T-helper 17 cell (primary cell): ENCODE measurements at regions not wholly inside any gene's neighbourhood (a gene's known extent, or its start where the extent isn't known, plus 50 kb on each side); places are given as distances from the start of the nearest gene placed in this dataset.
"Not testable (repeated sequence)": the region's sequence is repeated elsewhere in the genome, so short reads cannot be mapped to it uniquely, and the experiment has no call there.

ENCODE experiments used
- ATAC-seq: fragments of 150-1000 bp; cut with Tn5 transposase; 2 replicates; pipeline ENCODE4 v1.10.0; 2021; ENCODE audit warnings: mild to moderate bottlenecking, moderate library complexity
- DNase-seq, 3 donors: peaks; one replicate each; pipeline versions ENCODE4 v3.0.0 to v3.0.0-alpha.2; 2020 to 2021
- H3K9me3 ChIP-seq: one replicate; pipeline ENCODE4 v1.7.0; 2013; ENCODE audit warnings: low read length, mild to moderate bottlenecking; ENCODE audit not compliant: control insufficient read depth, poor library complexity, severe bottlenecking
- H3K27ac Mint-ChIP-seq: one replicate; pipeline ENCODE4 v1.8.0; 2022; ENCODE audit warnings: mild to moderate bottlenecking, moderate library complexity, mixed read lengths
- H3K27me3 Mint-ChIP-seq: one replicate; pipeline ENCODE4 v1.8.0; 2022; ENCODE audit warnings: mixed read lengths
- H3K36me3 Mint-ChIP-seq: one replicate; pipeline ENCODE4 v1.8.0; 2022; ENCODE audit warnings: low read depth, mixed read lengths
- H3K4me1 Mint-ChIP-seq: one replicate; pipeline ENCODE4 v1.8.0; 2022; ENCODE audit warnings: mild to moderate bottlenecking, mixed read lengths
- H3K4me3 Mint-ChIP-seq: one replicate; pipeline ENCODE4 v1.8.0; 2022; ENCODE audit warnings: mild to moderate bottlenecking, moderate library complexity, mixed read lengths

DNA sequence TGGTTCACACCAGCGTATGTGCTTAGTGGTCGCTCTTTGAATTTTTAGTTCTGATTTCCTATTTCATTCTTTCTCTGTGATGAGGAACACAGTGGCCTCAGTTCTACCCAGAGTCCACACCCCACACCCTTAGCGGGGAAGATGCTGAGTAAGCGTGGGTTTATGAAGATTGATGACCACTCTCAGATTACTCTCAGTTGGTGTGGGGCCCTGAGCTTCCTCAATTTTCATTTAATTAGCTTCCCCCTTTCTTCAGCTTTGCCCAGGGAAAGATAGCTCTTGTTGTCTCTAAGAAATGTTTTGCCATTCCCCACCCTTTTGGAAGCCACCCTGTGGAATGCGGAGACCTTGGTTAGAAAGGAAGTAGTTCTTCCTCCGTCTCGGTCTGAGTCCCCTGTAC is 299.9 kb upstream of the PROX1 start:
- Mint-ChIP-seq H3K27ac (no peak overlapping the region), H3K27me3 (no peaks in the 10 kb centered on the region), H3K36me3 (no peaks in the 10 kb centered on the region), H3K4me3 (no peak overlapping the region), H3K4me1 (no peaks in the 10 kb centered on the region)
- no peak for DNase-seq
- ATAC-seq = no peak
- no peaks in the 10 kb centered on the region for H3K9me3 ChIP-seq

DNA sequence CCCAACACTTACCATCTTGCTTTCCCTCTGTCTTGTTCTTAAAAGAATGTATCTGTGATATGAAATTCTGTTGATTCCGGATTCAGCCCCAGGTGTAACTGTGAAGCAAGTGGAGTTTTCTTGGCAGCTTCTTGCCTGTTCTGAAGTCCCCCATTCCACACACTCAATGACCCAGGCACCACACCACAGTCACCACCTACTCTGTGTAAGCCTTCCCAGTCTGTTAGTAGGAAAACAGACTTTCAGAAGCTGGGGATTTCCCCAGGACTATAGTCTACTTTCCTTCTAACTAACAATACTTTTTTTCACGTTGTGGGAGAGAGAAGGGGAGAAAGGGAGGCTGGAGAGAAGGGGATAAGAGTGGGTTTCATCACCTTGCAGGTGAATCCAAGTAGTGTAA is 299.1 kb upstream of the PROX1 start:
- no peaks in the 10 kb centered on the region for H3K9me3 ChIP-seq
- Mint-ChIP-seq H3K27ac (no peak overlapping the region), H3K4me1 (no peaks in the 10 kb centered on the region), H3K4me3 (no peak overlapping the region), H3K36me3 (no peaks in the 10 kb centered on the region), H3K27me3 (no peaks in the 10 kb centered on the region)
- ATAC-seq (no peak), DNase-seq (no peak)

DNA sequence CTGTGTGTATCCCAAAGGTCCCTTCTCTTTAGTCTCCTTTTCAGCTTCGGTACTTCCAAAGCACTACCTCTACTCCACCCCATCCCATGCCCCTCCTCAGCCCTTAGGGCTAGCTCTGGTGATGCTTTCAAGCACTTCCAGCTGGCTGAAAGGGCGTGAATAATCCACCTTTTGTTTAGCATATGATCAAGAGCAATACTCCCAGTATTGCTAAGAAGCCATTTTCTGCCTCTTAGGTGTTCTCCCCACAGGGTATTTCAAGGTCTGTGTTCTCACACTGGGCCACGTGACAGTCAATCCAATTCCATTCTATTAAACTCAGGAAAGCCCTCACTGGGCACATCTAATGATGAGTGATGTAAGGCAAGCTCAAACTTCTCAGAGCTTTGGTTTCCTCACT is 298.5 kb upstream of the PROX1 start:
- DNase-seq = no peak
- ATAC-seq = no peak
- Mint-ChIP-seq H3K4me1 (no peaks in the 10 kb centered on the region), H3K36me3 (no peaks in the 10 kb centered on the region), H3K27ac (no peak overlapping the region), H3K27me3 (no peaks in the 10 kb centered on the region), H3K4me3 (no peak overlapping the region)
- H3K9me3 ChIP-seq = no peaks in the 10 kb centered on the region

DNA sequence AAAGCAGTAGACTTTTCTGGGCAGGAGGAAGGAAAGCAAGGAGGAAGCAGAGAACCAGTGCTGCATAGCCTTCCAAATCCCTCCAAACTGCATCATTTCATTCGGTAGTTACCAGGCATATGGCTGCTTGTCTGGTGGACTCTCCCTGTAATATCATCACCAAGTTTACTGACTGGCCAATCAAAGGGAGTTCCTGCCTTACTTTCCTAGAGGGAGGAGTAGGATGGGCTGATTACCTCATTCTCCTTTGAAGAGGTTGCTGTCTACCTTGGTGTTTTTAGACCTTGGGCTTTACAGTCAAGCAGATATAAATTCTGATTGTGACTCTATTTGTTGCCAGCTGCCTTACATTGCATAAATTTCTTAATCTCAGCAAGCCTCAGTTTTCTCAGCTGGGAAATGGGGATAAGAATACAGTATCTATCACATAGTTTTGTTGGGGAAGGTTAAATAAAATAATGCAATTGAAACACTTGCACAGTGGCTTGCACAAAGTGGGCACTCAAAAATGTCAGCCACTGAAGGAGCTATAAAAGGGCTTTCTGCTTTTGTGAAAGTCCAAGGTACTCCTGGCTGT is 297.3 kb upstream of the PROX1 start:
- no peaks in the 10 kb centered on the region for H3K36me3 Mint-ChIP-seq
- H3K4me3 Mint-ChIP-seq = no peak overlapping the region
- no peaks in the 10 kb centered on the region for H3K9me3 ChIP-seq
- H3K4me1 Mint-ChIP-seq = no peaks in the 10 kb centered on the region
- no peak overlapping the region for H3K27ac Mint-ChIP-seq
- DNase-seq (no peak), ATAC-seq (no peak)
- H3K27me3 Mint-ChIP-seq = no peaks in the 10 kb centered on the region

DNA sequence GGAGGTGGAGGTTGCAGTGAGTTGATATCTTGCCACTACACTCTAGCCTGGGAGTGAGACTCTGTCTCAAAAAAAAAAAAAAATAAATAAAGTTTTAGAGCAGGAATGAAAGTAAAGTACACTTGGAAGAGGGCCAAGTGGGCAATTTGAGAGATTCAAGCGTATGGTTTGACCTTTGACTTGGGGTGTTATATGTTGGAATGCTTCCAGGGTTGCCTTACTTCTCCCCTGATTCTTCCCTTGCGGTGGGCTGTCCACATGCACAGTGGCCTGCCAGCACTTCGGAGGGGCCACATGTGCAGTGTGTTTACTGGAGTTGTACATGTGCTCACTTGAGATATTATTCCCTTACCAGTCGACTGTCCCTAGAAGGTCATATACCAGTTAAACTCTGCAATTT is 295.5 kb upstream of the PROX1 start:
- no peak for DNase-seq
- Mint-ChIP-seq H3K4me1 (no peaks in the 10 kb centered on the region), H3K36me3 (no peaks in the 10 kb centered on the region), H3K4me3 (no peak overlapping the region), H3K27ac (no peak overlapping the region), H3K27me3 (no peaks in the 10 kb centered on the region)
- H3K9me3 ChIP-seq = no peaks in the 10 kb centered on the region
- no peak for ATAC-seq

DNA sequence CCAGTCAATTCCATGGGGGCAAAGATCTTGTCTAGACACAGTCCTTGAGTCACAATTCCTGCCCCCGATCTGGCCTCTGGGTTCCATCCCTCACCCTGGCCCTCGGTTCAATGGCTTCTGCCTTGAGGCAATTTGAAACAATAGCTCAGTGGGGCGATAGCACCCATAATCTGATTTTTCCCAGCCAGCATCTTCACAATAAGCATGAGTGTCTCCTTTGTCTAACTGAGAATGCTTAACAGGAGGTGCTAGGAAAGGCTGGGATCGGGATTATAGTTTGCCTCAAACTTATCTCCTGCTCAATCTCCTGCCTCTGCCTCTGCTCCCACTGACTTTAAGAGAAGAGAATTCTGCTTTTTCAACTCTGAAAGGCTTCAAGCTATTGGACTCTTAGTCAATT is 293.9 kb upstream of the PROX1 start:
- H3K27ac Mint-ChIP-seq = no peak overlapping the region
- H3K4me3 Mint-ChIP-seq = no peak overlapping the region
- H3K4me1 Mint-ChIP-seq = no peaks in the 10 kb centered on the region
- DNase-seq (no peak), ATAC-seq (no peak)
- H3K9me3 ChIP-seq = no peaks in the 10 kb centered on the region
- no peaks in the 10 kb centered on the region for H3K36me3 Mint-ChIP-seq
- no peaks in the 10 kb centered on the region for H3K27me3 Mint-ChIP-seq

DNA sequence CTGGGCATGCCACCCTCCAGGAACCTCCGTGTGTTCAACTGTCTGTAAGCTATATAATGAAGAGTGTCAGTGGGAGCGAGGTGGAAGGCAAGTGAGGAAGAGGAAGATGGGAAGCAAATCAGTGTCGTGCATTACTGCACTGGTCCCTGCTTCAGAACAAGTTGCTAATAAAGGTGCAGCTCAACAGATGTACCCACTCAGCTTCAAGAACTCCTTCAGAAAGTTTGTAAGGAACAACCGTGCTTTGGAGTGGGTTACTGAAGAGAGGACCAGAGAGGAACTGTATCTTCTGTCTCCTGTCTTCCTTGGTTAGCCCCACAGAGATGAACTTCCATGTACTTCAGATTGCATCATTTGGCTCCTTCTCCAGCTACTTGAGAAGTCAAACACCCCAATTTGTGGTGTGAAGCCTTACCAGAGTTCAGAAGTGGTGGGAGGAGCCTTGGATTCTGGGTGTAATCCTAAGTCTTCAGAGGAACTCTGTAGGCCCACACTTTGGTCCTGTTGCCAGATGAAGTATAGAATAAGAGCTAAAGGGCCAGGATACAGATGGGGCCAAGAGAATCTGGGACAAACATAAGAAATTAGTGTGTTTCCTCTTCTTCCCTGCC is 290.5 kb upstream of the PROX1 start:
- Mint-ChIP-seq H3K4me1 (no peaks in the 10 kb centered on the region), H3K4me3 (no peak overlapping the region), H3K27me3 (no peaks in the 10 kb centered on the region), H3K36me3 (no peaks in the 10 kb centered on the region), H3K27ac (no peak overlapping the region)
- DNase-seq = no peak
- ATAC-seq = no peak
- H3K9me3 ChIP-seq = no peaks in the 10 kb centered on the region

DNA sequence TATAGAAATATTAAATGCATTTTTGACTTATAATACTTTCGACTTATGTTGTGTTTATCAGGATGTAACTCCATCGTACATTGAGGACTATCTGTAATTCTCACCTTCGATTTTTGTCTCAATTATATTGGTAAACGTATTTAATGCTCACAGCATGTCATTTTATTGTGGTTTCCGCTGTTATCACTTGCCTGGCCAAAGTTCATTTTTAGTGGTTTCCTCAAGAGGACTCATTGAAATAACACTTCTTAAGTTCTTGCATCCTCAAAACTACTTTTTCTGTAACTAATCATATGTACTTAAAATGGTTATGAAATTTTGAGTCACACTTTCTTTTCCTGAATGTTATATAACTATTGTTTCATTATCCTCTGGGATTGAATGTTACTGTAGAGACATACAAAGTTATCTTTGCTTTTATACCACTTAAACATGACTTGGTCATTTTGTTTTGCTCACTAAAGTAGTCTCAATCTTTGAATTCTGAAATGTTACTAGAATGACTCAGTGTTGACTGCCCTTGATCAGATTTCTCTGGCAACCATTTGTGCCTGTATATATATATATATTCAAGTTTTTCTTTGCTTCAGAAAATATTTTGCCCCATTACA is 289.6 kb upstream of the PROX1 start:
- H3K27me3 Mint-ChIP-seq = no peaks in the 10 kb centered on the region

DNA sequence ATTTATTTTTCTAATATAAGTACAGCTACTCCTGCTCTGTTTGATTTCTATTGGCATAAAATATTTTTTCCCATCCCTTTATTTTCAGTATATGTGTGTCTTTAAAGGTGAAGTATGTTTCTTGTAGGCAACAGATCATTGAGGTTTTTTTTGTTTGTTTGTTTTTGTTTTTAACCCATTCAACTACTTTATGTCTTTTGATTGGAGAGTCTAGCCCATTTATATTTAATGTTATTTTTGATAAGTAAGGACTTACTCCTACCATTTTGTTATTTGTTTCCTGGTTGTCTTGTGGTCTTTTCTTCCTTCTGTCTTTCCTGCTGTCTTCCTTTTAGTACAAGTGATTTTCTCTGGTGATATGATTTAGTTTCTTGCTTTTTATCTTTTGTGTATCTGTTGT is 285.1 kb upstream of the PROX1 start:
- ATAC-seq (no peak), DNase-seq (no peak)
- no peak overlapping the region for H3K27ac Mint-ChIP-seq
- H3K4me1 Mint-ChIP-seq = no peaks in the 10 kb centered on the region
- H3K4me3 Mint-ChIP-seq = no peak overlapping the region
- H3K9me3 ChIP-seq = no peaks in the 10 kb centered on the region
- no peaks in the 10 kb centered on the region for H3K36me3 Mint-ChIP-seq
- H3K27me3 Mint-ChIP-seq = no peaks in the 10 kb centered on the region

More for the DNA sequence above, 289.6 kb upstream of the PROX1 start:
- no peaks in the 10 kb centered on the region for H3K36me3 Mint-ChIP-seq
- DNase-seq (no peak), ATAC-seq (no peak)
- H3K4me3 Mint-ChIP-seq = no peak overlapping the region
- no peak overlapping the region for H3K27ac Mint-ChIP-seq
- H3K4me1 Mint-ChIP-seq = no peaks in the 10 kb centered on the region
- no peaks in the 10 kb centered on the region for H3K9me3 ChIP-seq

DNA sequence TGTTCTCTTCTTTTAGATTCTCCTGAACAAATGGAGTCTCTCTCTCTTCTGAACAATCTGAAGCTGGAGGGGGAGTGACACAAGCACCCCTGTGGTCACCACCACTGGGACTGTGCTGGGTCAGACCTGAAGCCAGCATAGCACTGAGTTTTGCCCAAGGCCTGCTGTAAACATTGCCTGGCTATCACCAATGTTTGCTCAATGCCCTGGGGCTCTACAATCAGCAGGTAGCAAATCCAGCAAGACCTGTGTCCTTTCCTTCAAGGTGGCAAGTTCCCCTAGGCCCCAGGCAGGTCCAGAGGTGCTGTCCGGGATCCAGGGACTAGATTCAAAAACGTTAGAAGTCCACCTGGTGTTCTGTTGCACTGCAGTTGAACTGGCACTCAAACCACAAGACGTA is 282.8 kb upstream of the PROX1 start:
- H3K9me3 ChIP-seq = no peaks in the 10 kb centered on the region
- no peaks in the 10 kb centered on the region for H3K4me1 Mint-ChIP-seq
- H3K27me3 Mint-ChIP-seq = no peaks in the 10 kb centered on the region
- ATAC-seq = no peak
- no peak for DNase-seq
- H3K4me3 Mint-ChIP-seq = no peak overlapping the region
- no peak overlapping the region for H3K27ac Mint-ChIP-seq
- H3K36me3 Mint-ChIP-seq = no peaks in the 10 kb centered on the region

DNA sequence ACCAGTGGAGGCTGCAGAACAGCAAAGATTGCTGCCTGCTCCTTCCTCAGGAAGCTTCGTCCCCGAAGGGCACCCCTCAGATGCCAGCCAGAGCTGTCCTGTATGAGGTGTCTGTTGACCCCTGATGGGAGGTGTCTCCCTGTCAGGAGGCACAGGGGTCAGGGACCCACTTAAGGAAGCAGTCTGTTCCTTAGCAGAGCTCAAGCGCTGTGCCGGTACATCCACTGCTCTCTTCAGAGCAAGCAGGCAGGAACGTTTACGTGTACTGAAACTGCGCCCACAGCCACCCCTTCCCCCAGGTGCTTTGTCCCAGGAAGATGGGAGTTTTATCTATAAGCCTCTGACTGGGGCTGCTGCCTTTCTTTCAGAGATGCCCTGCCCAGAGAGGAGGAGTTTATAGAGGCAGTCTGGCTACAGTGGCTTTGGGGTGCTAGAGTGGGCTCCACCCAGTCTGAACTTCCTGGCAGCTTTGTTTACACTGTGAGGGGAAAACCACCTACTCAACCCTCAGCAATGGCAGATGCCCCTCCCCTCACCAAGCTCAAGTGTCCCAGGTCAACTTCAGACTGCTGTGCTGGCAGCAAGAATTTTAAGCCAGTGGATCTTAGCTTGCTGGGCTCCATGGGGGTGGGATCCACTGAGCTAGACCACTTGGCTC is 275.8 kb upstream of the PROX1 start:
- peak; percentile 51 for ATAC-seq
- H3K4me3 Mint-ChIP-seq, H3K27me3 Mint-ChIP-seq, H3K9me3 ChIP-seq, DNase-seq, H3K36me3 Mint-ChIP-seq, H3K4me1 Mint-ChIP-seq, H3K27ac Mint-ChIP-seq: not testable (repeated sequence)

DNA sequence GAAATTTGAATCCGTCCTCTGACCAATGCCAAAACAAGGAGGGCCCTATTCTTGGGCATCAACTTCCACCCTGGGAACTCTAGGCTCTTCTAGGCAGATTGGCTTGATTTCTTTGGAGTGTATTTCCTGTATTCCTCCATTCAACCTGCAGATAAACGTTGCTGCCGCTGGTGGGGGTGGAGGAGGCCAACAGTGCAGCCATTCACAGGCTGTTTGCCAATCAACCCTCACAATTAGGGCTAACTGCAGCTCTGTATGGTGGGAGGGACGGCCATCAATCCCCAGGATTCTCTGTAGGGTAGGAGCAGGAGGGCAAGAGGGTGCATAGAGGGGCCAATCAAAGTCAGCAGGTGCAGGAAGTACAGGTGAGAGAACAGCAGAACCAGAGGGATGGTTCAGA is 273.1 kb upstream of the PROX1 start:
- ATAC-seq (no peak), DNase-seq (no peak)
- Mint-ChIP-seq H3K4me3 (no peak overlapping the region), H3K4me1 (no peaks in the 10 kb centered on the region), H3K27ac (no peak overlapping the region), H3K36me3 (no peaks in the 10 kb centered on the region), H3K27me3 (no peaks in the 10 kb centered on the region)
- H3K9me3 ChIP-seq = no peaks in the 10 kb centered on the region

DNA sequence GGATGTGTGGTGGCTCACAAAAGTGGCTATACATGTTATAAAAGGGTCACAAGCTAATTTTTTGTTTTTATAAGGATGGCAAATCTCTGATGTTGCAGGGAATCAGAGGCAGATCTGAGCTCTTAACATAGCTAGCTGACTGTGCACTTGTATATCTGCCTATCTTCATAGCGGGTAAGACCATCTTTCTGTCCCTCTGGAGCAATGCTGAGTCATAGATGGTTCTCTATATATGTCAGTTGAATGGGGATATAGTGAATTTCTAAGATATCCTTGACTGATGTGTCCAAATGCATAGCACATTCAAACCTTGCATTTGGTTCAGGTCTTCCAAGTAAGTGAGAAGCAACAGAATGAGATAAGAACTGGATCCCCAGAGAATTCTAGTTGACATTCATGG is 272.6 kb upstream of the PROX1 start:
- no peak overlapping the region for H3K4me3 Mint-ChIP-seq
- no peaks in the 10 kb centered on the region for H3K36me3 Mint-ChIP-seq
- no peaks in the 10 kb centered on the region for H3K4me1 Mint-ChIP-seq
- H3K9me3 ChIP-seq = no peaks in the 10 kb centered on the region
- no peak overlapping the region for H3K27ac Mint-ChIP-seq
- DNase-seq (no peak), ATAC-seq (no peak)
- no peaks in the 10 kb centered on the region for H3K27me3 Mint-ChIP-seq

DNA sequence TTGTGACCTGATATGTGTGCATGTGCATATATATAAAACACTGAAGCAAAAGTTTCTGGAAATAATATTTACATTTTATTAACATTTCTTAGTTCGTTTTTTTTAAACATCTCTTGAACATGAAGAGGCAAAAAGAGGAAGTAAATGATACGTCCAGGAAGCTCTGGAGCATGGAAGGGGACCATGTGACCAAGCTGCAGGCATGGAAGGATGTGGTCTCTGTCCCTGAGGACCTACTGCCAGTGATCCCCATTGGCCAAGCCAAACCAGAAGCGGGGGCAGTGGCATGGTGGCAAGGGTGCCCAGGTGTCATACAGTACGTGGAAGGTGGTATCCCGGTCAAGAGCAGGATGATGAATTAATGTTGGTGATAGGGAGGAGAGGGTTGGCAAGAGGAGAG is 268.3 kb upstream of the PROX1 start:
- no peaks in the 10 kb centered on the region for H3K9me3 ChIP-seq
- Mint-ChIP-seq H3K4me1 (no peaks in the 10 kb centered on the region), H3K4me3 (no peak overlapping the region), H3K27me3 (no peaks in the 10 kb centered on the region), H3K36me3 (no peaks in the 10 kb centered on the region), H3K27ac (no peak overlapping the region)
- ATAC-seq (no peak), DNase-seq (no peak)
